Parathyroid adenoma (tissue), 2 donors: ENCODE measurements at regions not wholly inside any gene's neighbourhood (a gene's known extent, or its start where the extent isn't known, plus 50 kb on each side); places are given as distances from the start of the nearest gene placed in this dataset.

Experiments
- H2AFZ ChIP-seq: fragments of 300-600 bp; sonication (generic); one replicate; pipeline ENCODE4 v1.7.0; 2017; ENCODE audit warnings: antibody characterized with exemption, mild to moderate bottlenecking
- H3K27ac ChIP-seq: fragments of 300-600 bp; sonication (generic); one replicate; pipeline ENCODE4 v1.7.0; 2017
- H3K27me3 ChIP-seq: fragments of 300-600 bp; sonication (generic); one replicate; pipeline ENCODE4 v1.7.0; 2017; ENCODE audit warnings: low read length; ENCODE audit not compliant: control insufficient read depth, insufficient read depth
- H3K36me3 ChIP-seq: fragments of 300-600 bp; sonication (generic); one replicate; pipeline ENCODE4 v1.7.0; 2017; ENCODE audit warnings: low read length; ENCODE audit not compliant: control insufficient read depth, insufficient read depth
- H3K4me1 ChIP-seq: fragments of 300-600 bp; sonication (generic); one replicate; pipeline ENCODE4 v1.7.0; 2017; ENCODE audit warnings: control low read depth
- H3K4me2 ChIP-seq: fragments of 300-600 bp; sonication (generic); one replicate; pipeline ENCODE4 v1.7.0; 2017; ENCODE audit warnings: low read length
- H3K4me3 ChIP-seq: fragments of 300-600 bp; sonication (generic); one replicate; pipeline ENCODE4 v1.7.0; 2017; ENCODE audit warnings: low read depth, low read length
- H3K79me2 ChIP-seq: fragments of 300-600 bp; sonication (generic); one replicate; pipeline ENCODE4 v1.7.0; 2017; ENCODE audit warnings: control low read depth
- H3K9ac ChIP-seq: fragments of 300-600 bp; sonication (generic); one replicate; pipeline ENCODE4 v1.7.0; 2017; ENCODE audit warnings: mild to moderate bottlenecking
- H3K9me3 ChIP-seq: fragments of 300-600 bp; sonication (generic); one replicate; pipeline ENCODE4 v1.7.0; 2017; ENCODE audit warnings: low read length; ENCODE audit not compliant: control insufficient read depth
- TF ChIP-seq, protein P1 (sequence below): fragments of 300-600 bp; sonication (generic); IDR thresholded peaks from one replicate; pipeline ENCODE4 v1.7.0; 2017; ENCODE audit warnings: antibody characterized with exemption, mild to moderate bottlenecking
- donor health status: primary hyperparathyroidism.

DNA sequence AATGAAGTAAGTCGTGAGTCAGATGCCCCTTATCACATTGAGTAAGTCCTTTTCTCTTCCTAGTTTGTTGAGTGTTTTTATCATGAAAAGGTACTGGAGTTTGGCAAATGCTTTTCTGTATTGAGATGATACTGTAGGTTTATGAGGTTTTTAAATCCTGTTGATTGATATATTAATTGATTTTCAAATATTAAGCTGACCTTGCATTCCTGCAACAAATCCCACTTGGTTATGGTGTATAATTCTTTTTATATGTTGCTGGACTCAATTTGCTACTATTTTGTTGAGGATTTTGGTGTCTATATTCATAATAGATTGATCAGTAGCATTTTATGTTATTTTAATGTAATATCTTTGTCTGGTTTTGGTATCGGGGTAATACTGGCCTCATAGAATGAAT, 81.0 kb upstream of the BNC2 start:
- no peaks in the 10 kb centered on the region for H3K79me2 ChIP-seq
- TF ChIP-seq, protein P1, sequence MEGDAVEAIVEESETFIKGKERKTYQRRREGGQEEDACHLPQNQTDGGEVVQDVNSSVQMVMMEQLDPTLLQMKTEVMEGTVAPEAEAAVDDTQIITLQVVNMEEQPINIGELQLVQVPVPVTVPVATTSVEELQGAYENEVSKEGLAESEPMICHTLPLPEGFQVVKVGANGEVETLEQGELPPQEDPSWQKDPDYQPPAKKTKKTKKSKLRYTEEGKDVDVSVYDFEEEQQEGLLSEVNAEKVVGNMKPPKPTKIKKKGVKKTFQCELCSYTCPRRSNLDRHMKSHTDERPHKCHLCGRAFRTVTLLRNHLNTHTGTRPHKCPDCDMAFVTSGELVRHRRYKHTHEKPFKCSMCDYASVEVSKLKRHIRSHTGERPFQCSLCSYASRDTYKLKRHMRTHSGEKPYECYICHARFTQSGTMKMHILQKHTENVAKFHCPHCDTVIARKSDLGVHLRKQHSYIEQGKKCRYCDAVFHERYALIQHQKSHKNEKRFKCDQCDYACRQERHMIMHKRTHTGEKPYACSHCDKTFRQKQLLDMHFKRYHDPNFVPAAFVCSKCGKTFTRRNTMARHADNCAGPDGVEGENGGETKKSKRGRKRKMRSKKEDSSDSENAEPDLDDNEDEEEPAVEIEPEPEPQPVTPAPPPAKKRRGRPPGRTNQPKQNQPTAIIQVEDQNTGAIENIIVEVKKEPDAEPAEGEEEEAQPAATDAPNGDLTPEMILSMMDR, result no peak
- no peak overlapping the region for H3K4me3 ChIP-seq
- no peak overlapping the region for H3K27ac ChIP-seq
- H3K4me1 ChIP-seq, result no peaks in the 10 kb centered on the region
- no peaks in the 10 kb centered on the region for H3K36me3 ChIP-seq
- H3K4me2 ChIP-seq, result no peak overlapping the region
- H3K9ac ChIP-seq, result no peak overlapping the region
- H3K9me3 ChIP-seq, result no peaks in the 10 kb centered on the region
- H3K27me3 ChIP-seq, result no peaks in the 10 kb centered on the region
- no peak overlapping the region for H2AFZ ChIP-seq

DNA sequence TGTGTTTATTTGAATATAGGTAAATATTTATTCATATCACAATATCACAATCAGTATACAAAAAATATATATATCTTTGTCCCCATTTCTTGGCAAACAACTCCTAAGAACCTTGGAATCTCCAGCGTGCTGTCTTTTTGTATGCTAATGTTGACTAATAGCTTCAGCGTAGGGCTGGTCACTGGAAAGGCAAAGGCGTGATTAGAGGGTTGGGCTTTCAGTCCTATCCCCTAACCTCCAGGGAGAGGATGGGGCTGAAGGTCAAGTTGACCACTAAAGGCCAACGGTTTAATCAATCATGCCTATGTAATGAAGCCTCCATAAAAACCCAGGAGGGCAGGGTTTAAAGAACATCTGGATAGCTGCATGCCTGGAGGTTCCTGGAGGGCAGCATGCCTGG, 79.6 kb upstream of the BNC2 start:
- H3K9me3 ChIP-seq, result no peaks in the 10 kb centered on the region
- H3K9ac ChIP-seq, result no peak overlapping the region
- no peak overlapping the region for H3K4me2 ChIP-seq
- H3K4me1 ChIP-seq, result no peaks in the 10 kb centered on the region
- H3K36me3 ChIP-seq, result no peaks in the 10 kb centered on the region
- no peaks in the 10 kb centered on the region for H3K79me2 ChIP-seq
- TF ChIP-seq, protein P1, result no peak
- no peak overlapping the region for H2AFZ ChIP-seq
- H3K27me3 ChIP-seq, result no peaks in the 10 kb centered on the region
- no peak overlapping the region for H3K4me3 ChIP-seq
- H3K27ac ChIP-seq, result no peak overlapping the region

DNA sequence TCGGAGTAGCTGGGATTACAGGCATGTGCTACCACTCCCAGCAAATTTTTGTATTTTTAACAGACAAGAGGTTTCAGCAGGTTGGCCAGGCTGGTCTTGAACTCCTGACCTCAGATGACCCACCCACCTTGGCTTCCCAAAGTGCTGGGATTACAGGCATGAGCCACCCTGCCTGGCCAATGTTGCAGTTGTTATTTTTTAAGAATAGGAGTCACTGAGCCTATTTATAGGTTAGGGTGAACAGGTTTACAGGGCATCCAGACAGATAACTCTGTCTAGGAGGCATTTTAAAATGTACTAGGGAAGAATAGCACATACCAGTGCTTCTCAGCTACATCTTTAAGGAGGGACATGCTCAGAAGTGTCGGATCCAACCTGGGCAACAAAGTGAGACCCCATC, 60.1 kb upstream of the BNC2 start:
- Histone ChIP-seq H3K27me3 (no peaks in the 10 kb centered on the region), H3K9ac (no peak overlapping the region), H2AFZ (no peak overlapping the region), H3K79me2 (no peaks in the 10 kb centered on the region), H3K4me1 (no peaks in the 10 kb centered on the region), H3K4me2 (no peak overlapping the region), H3K9me3 (no peaks in the 10 kb centered on the region), H3K36me3 (no peaks in the 10 kb centered on the region), H3K4me3 (no peak overlapping the region), H3K27ac (no peak overlapping the region)
- TF ChIP-seq, protein P1, result no peak

DNA sequence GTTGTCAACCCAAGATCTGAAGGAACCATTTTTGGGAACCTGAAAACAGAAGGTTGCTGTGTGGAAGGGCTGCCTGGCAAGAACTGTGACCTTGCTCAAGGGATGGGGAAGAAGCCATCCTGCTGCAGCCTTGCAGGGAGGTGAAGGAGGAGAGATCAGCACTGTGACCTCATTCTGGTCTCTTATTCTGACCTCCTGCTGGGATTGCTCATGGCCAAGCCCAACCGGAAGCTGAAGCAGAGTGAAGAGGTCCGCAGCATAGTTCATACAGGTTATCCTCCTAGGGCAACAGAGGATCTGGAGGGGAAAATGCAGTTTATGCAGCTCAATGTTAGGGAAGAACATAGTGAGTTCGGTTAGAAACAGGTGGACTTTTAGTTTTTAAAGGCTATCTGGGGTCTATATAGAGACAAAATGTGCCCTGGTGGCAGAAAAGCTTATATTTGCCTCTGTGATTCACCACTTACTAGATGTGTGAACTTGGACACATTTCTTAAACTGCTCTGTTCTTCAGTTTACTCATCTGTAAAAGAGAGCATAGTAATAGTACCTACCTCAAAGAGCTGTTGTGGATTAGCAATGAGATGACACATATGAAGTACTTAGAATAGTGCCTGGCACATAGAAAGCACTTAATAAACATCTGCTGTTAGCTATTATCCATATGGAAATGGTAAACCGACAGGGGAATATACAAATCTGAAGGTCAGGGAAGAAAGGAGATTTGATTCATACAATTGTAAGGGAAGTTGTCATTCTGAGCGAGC, 57.9 kb upstream of the BNC2 start:
- TF ChIP-seq, protein P1, result no peak
- no peak overlapping the region for H2AFZ ChIP-seq

DNA sequence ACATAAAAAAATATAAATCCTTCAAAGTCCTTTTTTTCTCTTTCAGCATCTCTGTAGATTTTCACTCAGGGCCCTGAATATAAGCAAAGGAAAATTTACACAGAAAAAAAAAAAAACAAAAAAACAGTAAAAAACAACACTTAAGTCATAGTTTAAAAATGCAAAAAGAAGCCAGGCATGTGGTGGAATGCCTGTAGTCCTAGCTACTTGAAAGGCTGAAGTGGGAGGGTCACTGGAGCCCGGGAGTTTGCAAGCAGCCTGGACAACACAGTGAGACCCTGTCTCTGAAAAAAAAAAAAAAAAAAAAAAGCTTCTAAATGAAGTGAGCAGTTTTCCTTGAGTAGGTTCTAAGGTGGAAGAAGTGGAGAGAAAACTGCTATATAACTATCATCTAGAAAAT, 55.0 kb upstream of the BNC2 start:
- H3K27ac ChIP-seq, result no peak overlapping the region
- no peak overlapping the region for H3K4me2 ChIP-seq
- TF ChIP-seq, protein P1, result no peak
- H3K9ac ChIP-seq, result no peak overlapping the region
- H3K79me2 ChIP-seq, result no peaks in the 10 kb centered on the region
- no peak overlapping the region for H2AFZ ChIP-seq
- no peaks in the 10 kb centered on the region for H3K27me3 ChIP-seq
- H3K4me1 ChIP-seq, result no peaks in the 10 kb centered on the region
- H3K36me3 ChIP-seq, result no peaks in the 10 kb centered on the region
- no peak overlapping the region for H3K4me3 ChIP-seq
- no peaks in the 10 kb centered on the region for H3K9me3 ChIP-seq

More for the DNA sequence above, 57.9 kb upstream of the BNC2 start:
- Histone ChIP-seq H3K27ac (no peak overlapping the region), H3K4me1 (no peaks in the 10 kb centered on the region), H3K27me3 (no peaks in the 10 kb centered on the region), H3K9me3 (no peaks in the 10 kb centered on the region), H3K4me2 (no peak overlapping the region), H3K9ac (no peak overlapping the region), H3K4me3 (no peak overlapping the region), H3K79me2 (no peaks in the 10 kb centered on the region), H3K36me3 (no peaks in the 10 kb centered on the region)
